Testis (tissue), 2 donors: ENCODE measurements at regions not wholly inside any gene's neighbourhood (a gene's known extent, or its start where the extent isn't known, plus 50 kb on each side); places are given as distances from the start of the nearest gene placed in this dataset.

ENCODE experiments used
- POLR2A ChIP-seq: fragments of 450-650 bp; IDR thresholded peaks from one replicate; pipeline ENCODE4 v1.6.1; 2017; ENCODE audit warnings: antibody characterized with exemption, mild to moderate bottlenecking, moderate library complexity
- TF ChIP-seq, protein P1 (sequence below), 3 experiments: fragments of 450-650 bp in 2 of 3; fragments of 200-600 bp in 1 of 3; sonication (generic) in 1 of 3; IDR thresholded peaks; one replicate each; pipeline ENCODE4 v1.5.1; 2016 to 2019; ENCODE audit warnings: antibody characterized with exemption in 3 of 3, mild to moderate bottlenecking in 2 of 3, moderate library complexity in 1 of 3

DNA sequence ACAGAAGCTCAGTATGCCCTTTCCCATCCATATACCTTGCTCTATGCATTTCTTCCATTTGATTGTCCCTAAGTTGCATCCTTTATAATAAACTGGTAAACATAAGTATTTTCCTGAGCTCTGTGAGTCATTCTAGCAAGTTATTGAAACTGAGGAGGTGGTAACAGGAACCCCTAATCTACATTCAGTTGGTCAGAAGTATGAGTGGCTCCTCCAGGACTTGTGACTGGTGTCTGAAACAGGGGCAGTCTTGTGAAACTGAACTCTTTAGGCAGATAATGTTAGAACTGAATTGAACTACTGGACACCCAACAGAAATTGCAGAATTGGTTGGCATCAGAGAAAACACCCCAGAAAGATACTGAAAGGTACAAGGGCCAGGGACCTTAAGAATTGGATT, 133.1 kb upstream of the POU5F2 start:
- TF ChIP-seq, protein P1, sequence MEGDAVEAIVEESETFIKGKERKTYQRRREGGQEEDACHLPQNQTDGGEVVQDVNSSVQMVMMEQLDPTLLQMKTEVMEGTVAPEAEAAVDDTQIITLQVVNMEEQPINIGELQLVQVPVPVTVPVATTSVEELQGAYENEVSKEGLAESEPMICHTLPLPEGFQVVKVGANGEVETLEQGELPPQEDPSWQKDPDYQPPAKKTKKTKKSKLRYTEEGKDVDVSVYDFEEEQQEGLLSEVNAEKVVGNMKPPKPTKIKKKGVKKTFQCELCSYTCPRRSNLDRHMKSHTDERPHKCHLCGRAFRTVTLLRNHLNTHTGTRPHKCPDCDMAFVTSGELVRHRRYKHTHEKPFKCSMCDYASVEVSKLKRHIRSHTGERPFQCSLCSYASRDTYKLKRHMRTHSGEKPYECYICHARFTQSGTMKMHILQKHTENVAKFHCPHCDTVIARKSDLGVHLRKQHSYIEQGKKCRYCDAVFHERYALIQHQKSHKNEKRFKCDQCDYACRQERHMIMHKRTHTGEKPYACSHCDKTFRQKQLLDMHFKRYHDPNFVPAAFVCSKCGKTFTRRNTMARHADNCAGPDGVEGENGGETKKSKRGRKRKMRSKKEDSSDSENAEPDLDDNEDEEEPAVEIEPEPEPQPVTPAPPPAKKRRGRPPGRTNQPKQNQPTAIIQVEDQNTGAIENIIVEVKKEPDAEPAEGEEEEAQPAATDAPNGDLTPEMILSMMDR (IDR thresholded peaks at IDR 0.05), result no peak
- no peak for TF ChIP-seq POLR2A
